Kidney (tissue), 13 donors: ENCODE measurements at regions not wholly inside any gene's neighbourhood (a gene's known extent, or its start where the extent isn't known, plus 50 kb on each side); places are given as distances from the start of the nearest gene placed in this dataset.

Experiments used
- DNase-seq, 5 donors: peaks; one replicate each; pipeline ENCODE4 v3.0.0-alpha.2; 2013 to 2020
- FAIRE-seq: peaks from 2 replicates; lab custom pipeline; 2012; peaks lifted over from hg19 to GRCh38; lab: Jason Lieb, UNC
- H3K27ac ChIP-seq, 2 donors: one replicate each; pipeline ENCODE4 v1.7.0; 2013; ENCODE audit warnings: low read depth in 2 of 2, low read length in 2 of 2, inconsistent platforms in 1 of 2
- H3K27me3 ChIP-seq: one replicate; pipeline ENCODE4 v1.7.1; 2013; ENCODE audit warnings: low read length, inconsistent platforms; ENCODE audit not compliant: control insufficient read depth, insufficient read depth
- H3K36me3 ChIP-seq, 3 donors: one replicate each; pipeline versions ENCODE4 v1.7.0 to v1.7.1; 2013; ENCODE audit warnings: low read length in 3 of 3, control low read depth in 1 of 3, inconsistent platforms in 1 of 3; ENCODE audit not compliant: insufficient read depth in 3 of 3, control insufficient read depth in 2 of 3
- H3K4me1 ChIP-seq, 3 donors: one replicate each; pipeline versions ENCODE4 v1.7.0 to v1.7.1; 2013; ENCODE audit warnings: low read length in 3 of 3, inconsistent platforms in 1 of 3, low read depth in 1 of 3; ENCODE audit not compliant: control insufficient read depth in 2 of 3, insufficient read depth in 2 of 3
- H3K4me3 ChIP-seq, 3 donors: one replicate each; pipeline versions ENCODE4 v1.7.0 to v1.8.1; 2013; ENCODE audit warnings: low read length in 3 of 3, control low read depth in 1 of 3, inconsistent platforms in 1 of 3
- H3K9ac ChIP-seq, 3 donors: one replicate each; pipeline versions ENCODE4 v1.7.0 to v1.7.1; 2013; ENCODE audit warnings: low read length in 3 of 3, control low read depth in 1 of 3, inconsistent platforms in 1 of 3
- H3K9me3 ChIP-seq, 3 donors: one replicate each; pipeline versions ENCODE4 v1.7.0 to v1.7.1; 2013; ENCODE audit warnings: low read length in 3 of 3, control low read depth in 1 of 3, inconsistent platforms in 1 of 3; ENCODE audit not compliant: control insufficient read depth in 2 of 3, insufficient read depth in 1 of 3
- intact Hi-C: fragments of 100-400 bp; cut with DNase I; formaldehyde crosslinking; loops from one replicate; pipeline ENCODE4 v1.11.1; 2022
- TF ChIP-seq, protein P1 (sequence below): IDR thresholded peaks from 3 replicates; pipeline ENCODE4 v1.5.1; 2012; ENCODE audit warnings: mild to moderate bottlenecking, moderate library complexity, borderline replicate concordance; ENCODE audit not compliant: insufficient read depth; ENCODE audit errors: extremely low read depth
- donor health status: control.
- donor health status: control.
- donor health status: control.
- donor health status: control.
- donor health status: control.
- donor health status: DM: yes; HTN: yes; CAD: no.
- donor health status: Normal renal cell carcinoma (clear cell type).

DNA sequence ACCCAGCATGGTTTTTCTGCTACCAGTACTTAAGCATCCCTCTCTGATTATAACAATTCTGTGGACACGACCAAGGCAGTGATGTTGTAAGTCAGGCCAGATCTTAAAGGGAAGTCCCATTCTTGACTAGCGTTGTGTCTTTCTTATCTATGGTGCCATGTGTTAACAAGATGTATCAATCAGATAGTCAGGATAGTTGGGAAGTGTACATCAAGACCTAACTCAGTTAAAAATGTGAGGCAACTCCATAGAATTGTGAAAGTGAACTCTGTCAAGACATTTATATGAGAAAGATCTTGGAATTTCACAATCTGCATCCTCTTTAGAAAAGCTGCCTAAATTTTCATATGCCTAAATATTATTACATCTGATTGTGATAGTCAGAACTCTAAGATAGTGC, 341.7 kb upstream of the SEMA3D start:
- H3K4me1 ChIP-seq, result no peaks in the 10 kb centered on the region
- no peak overlapping the region for H3K27ac ChIP-seq
- TF ChIP-seq, protein P1, sequence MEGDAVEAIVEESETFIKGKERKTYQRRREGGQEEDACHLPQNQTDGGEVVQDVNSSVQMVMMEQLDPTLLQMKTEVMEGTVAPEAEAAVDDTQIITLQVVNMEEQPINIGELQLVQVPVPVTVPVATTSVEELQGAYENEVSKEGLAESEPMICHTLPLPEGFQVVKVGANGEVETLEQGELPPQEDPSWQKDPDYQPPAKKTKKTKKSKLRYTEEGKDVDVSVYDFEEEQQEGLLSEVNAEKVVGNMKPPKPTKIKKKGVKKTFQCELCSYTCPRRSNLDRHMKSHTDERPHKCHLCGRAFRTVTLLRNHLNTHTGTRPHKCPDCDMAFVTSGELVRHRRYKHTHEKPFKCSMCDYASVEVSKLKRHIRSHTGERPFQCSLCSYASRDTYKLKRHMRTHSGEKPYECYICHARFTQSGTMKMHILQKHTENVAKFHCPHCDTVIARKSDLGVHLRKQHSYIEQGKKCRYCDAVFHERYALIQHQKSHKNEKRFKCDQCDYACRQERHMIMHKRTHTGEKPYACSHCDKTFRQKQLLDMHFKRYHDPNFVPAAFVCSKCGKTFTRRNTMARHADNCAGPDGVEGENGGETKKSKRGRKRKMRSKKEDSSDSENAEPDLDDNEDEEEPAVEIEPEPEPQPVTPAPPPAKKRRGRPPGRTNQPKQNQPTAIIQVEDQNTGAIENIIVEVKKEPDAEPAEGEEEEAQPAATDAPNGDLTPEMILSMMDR, result no peak
- H3K27me3 ChIP-seq, result no peaks in the 10 kb centered on the region
- FAIRE-seq (no peak), DNase-seq (no peak)
- no peaks in the 10 kb centered on the region for H3K36me3 ChIP-seq
- no peak overlapping the region for H3K9ac ChIP-seq
- no peak overlapping the region for H3K4me3 ChIP-seq
- intact Hi-C loops, result no loop called here
- no peaks in the 10 kb centered on the region for H3K9me3 ChIP-seq

- Histone ChIP-seq H3K9me3 (no peaks in the 10 kb centered on the region), H3K9ac (no peak overlapping the region), H3K36me3 (no peaks in the 10 kb centered on the region), H3K4me3 (no peak overlapping the region), H3K27me3 (no peaks in the 10 kb centered on the region), H3K4me1 (no peaks in the 10 kb centered on the region), H3K27ac (no peak overlapping the region)
- TF ChIP-seq, protein P1, result no peak
- FAIRE-seq (no peak), DNase-seq (no peak)
- intact Hi-C loops, result no loop called here
Observed at GRCh38 chr7:85525676-85526075, 338.8 kb upstream of the SEMA3D start.

DNA sequence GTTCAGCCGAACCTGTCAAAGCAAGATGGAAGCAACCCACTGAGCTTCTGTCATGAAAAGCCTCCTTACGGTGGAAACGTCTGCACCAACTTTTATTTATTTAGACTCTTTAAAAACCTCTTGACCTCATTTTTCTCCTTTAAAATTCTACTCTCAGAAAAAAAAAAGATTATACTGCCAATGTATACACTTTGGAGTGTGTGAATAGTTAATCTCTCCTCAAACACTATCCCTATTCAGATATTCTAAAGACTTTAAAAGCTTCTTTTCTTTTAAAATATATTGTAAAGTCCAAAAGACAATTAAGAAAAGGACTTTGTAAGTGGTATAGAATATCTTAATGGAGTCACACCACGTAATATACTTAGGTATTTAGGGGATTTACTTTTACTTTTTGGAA, 335.2 kb upstream of the SEMA3D start:
- no peak overlapping the region for H3K27ac ChIP-seq
- H3K36me3 ChIP-seq, result no peaks in the 10 kb centered on the region
- TF ChIP-seq, protein P1, result no peak
- DNase-seq, result no peak
- FAIRE-seq, result no peak
- no peaks in the 10 kb centered on the region for H3K4me1 ChIP-seq
- H3K4me3 ChIP-seq, result no peak overlapping the region
- no peaks in the 10 kb centered on the region for H3K9me3 ChIP-seq
- H3K9ac ChIP-seq, result no peak overlapping the region
- intact Hi-C loops, result no loop called here
- no peaks in the 10 kb centered on the region for H3K27me3 ChIP-seq

- no peaks in the 10 kb centered on the region for H3K9me3 ChIP-seq
- FAIRE-seq, result no peak
- no peak overlapping the region for H3K27ac ChIP-seq
- TF ChIP-seq, protein P1, result no peak
- intact Hi-C loops, result no loop called here
- H3K4me3 ChIP-seq, result no peak overlapping the region
- H3K36me3 ChIP-seq, result no peaks in the 10 kb centered on the region
- peak in 2 of 5 donors; percentile 31 to 52 for DNase-seq
- H3K4me1 ChIP-seq, result no peaks in the 10 kb centered on the region
- no peaks in the 10 kb centered on the region for H3K27me3 ChIP-seq
- H3K9ac ChIP-seq, result no peak overlapping the region
Observed at GRCh38 chr7:85521108-85521694, 334.3 kb upstream of the SEMA3D start.
